ENCODE measurements at regions not wholly inside any gene's neighbourhood (a gene's known extent, or its start where the extent isn't known, plus 50 kb on each side); places are given as distances from the start of the nearest gene placed in this dataset.

- no peak for TF ChIP-seq EZH2phosphoT487 (IDR thresholded peaks at IDR 0.05; ENCODE audit: low read depth)
- TF ChIP-seq, protein P1, sequence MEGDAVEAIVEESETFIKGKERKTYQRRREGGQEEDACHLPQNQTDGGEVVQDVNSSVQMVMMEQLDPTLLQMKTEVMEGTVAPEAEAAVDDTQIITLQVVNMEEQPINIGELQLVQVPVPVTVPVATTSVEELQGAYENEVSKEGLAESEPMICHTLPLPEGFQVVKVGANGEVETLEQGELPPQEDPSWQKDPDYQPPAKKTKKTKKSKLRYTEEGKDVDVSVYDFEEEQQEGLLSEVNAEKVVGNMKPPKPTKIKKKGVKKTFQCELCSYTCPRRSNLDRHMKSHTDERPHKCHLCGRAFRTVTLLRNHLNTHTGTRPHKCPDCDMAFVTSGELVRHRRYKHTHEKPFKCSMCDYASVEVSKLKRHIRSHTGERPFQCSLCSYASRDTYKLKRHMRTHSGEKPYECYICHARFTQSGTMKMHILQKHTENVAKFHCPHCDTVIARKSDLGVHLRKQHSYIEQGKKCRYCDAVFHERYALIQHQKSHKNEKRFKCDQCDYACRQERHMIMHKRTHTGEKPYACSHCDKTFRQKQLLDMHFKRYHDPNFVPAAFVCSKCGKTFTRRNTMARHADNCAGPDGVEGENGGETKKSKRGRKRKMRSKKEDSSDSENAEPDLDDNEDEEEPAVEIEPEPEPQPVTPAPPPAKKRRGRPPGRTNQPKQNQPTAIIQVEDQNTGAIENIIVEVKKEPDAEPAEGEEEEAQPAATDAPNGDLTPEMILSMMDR (IDR thresholded peaks at IDR 0.05; ENCODE audit: low read depth, low read length), result no peak
Observed at GRCh38 chr9:107554636-107555035, 65.1 kb upstream of the KLF4 start.
